OCI-LY3 (cell line): ENCODE measurements at regions not wholly inside any gene's neighbourhood (a gene's known extent, or its start where the extent isn't known, plus 50 kb on each side); places are given as distances from the start of the nearest gene placed in this dataset.

ENCODE experiments used
- H2AFZ ChIP-seq: fragments of 200-600, 300-600 bp; shearing (Covaris generic); 2 replicates; pipeline ENCODE4 v1.6.0; 2014; ENCODE audit warnings: antibody characterized with exemption, low read depth, low read length
- H3K27ac ChIP-seq: fragments of 200-600, 300-600 bp; sonication (generic); 2 replicates; pipeline ENCODE4 v1.5.1; 2014; ENCODE audit warnings: mild to moderate bottlenecking, low read length, moderate library complexity, mixed read lengths
- H3K27me3 ChIP-seq: fragments of 200-600, 300-600 bp; sonication (generic); 2 replicates; pipeline ENCODE4 v1.6.1; 2014; ENCODE audit warnings: low read depth, low read length, mixed read lengths
- H3K36me3 ChIP-seq: fragments of 200-600, 300-600 bp; sonication (generic); replicated peaks from 2 replicates; pipeline ENCODE3; 2014; ENCODE audit warnings: low read depth, low read length, mixed read lengths
- H3K4me1 ChIP-seq: fragments of 300-600, 200-600 bp; sonication (generic); 2 replicates; pipeline ENCODE4 v1.6.1; 2014; ENCODE audit warnings: low read length, mixed read lengths
- H3K4me2 ChIP-seq: fragments of 200-600, 300-600 bp; sonication (generic); 2 replicates; pipeline ENCODE4 v1.6.1; 2014; ENCODE audit warnings: low read length, mixed read lengths
- H3K4me3 ChIP-seq: fragments of 300-600, 200-600 bp; sonication (generic); 2 replicates; pipeline ENCODE4 v1.5.1; 2014; ENCODE audit warnings: antibody characterized with exemption, mild to moderate bottlenecking, low read length, moderate library complexity
- H3K79me2 ChIP-seq: fragments of 300-600, 200-600 bp; shearing (Covaris generic); 2 replicates; pipeline ENCODE4 v1.6.1; 2014; ENCODE audit warnings: mild to moderate bottlenecking, low read length, mixed read lengths
- H3K9ac ChIP-seq: fragments of 300-600, 200-600 bp; shearing (Covaris generic); 2 replicates; pipeline ENCODE4 v1.6.0; 2014; ENCODE audit warnings: mild to moderate bottlenecking, low read length, moderate library complexity
- H3K9me3 ChIP-seq: fragments of 200-600, 300-600 bp; shearing (Covaris generic); 2 replicates; pipeline ENCODE4 v1.6.1; 2014; ENCODE audit warnings: low read length, mixed read lengths; ENCODE audit not compliant: insufficient read depth
- H4K20me1 ChIP-seq: fragments of 200-600, 300-600 bp; sonication (generic); 2 replicates; pipeline ENCODE4 v1.6.1; 2016; ENCODE audit warnings: low read length, mixed read lengths; ENCODE audit not compliant: insufficient read depth
- EZH2phosphoT487 ChIP-seq: fragments of 200-600 bp; shearing (Covaris generic); IDR thresholded peaks from 2 replicates; pipeline ENCODE4 v1.6.1; 2018; ENCODE audit warnings: antibody characterized with exemption, mixed run types, low read depth
- TF ChIP-seq, protein P1 (sequence below): fragments of 200-600, 300-600 bp; sonication (generic); IDR thresholded peaks from 2 replicates; pipeline ENCODE4 v1.5.1; 2014; ENCODE audit warnings: antibody characterized with exemption, low read length, low read depth

- Histone ChIP-seq H3K9ac (no peak overlapping the region), H3K27ac (no peak overlapping the region), H3K79me2 (no peaks in the 10 kb centered on the region), H3K36me3 (no peaks in the 10 kb centered on the region), H3K9me3 (no peaks in the 10 kb centered on the region), H3K4me1 (peaks cover 15% of the 10 kb centered on the region), H4K20me1 (no peaks in the 10 kb centered on the region), H3K4me2 (no peak overlapping the region), H3K4me3 (no peak overlapping the region), H2AFZ (no peak overlapping the region), H3K27me3 (peaks cover 12% of the 10 kb centered on the region; the same call in 1 of the 2 replicates)
- TF ChIP-seq, protein P1, sequence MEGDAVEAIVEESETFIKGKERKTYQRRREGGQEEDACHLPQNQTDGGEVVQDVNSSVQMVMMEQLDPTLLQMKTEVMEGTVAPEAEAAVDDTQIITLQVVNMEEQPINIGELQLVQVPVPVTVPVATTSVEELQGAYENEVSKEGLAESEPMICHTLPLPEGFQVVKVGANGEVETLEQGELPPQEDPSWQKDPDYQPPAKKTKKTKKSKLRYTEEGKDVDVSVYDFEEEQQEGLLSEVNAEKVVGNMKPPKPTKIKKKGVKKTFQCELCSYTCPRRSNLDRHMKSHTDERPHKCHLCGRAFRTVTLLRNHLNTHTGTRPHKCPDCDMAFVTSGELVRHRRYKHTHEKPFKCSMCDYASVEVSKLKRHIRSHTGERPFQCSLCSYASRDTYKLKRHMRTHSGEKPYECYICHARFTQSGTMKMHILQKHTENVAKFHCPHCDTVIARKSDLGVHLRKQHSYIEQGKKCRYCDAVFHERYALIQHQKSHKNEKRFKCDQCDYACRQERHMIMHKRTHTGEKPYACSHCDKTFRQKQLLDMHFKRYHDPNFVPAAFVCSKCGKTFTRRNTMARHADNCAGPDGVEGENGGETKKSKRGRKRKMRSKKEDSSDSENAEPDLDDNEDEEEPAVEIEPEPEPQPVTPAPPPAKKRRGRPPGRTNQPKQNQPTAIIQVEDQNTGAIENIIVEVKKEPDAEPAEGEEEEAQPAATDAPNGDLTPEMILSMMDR: no peak
- no peak for TF ChIP-seq EZH2phosphoT487
These were observed 165.1 kb upstream of the SYNDIG1 start for GRCh38 chr20:24304291-24304690.

DNA sequence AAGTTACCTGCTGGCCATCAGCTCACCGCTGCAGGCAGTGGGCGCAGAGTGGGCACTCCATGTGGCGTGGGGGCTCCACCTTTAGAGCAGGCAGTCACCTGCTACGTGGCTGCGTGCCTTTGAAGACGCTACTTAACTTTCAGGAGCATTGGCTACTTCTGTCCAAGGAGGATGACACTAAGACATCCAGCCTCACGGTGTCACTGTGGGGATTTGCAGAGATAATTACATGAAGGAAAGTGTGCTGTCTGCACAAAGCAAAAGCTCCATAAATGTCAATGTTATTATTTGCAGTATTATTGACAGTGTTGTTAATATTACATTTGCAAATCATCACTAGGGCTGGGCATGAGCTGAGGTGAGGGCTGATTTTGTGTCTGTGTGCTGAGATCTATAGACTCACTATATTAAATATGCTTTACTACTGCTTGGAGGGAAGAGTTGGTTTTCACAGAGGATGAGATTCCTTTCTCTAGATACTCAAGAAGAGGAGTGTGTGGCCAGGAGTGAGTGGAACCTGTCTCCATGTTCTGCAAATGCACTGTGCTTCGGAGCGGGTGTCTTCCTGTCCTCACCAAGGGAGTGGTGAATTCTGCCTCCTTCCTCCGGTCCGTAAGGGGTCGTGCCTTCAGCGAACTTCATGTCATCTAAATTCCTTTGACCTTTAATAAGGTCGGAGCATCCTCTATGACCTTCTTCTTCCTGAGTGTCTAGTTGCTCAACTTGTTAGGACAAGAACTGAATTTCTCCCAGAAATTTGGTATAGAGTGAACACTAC is 165.8 kb upstream of the SYNDIG1 start:
- Histone ChIP-seq H2AFZ (no peak overlapping the region), H3K4me3 (no peak overlapping the region), H4K20me1 (no peaks in the 10 kb centered on the region), H3K9me3 (no peaks in the 10 kb centered on the region), H3K4me1 (peaks cover 15% of the 10 kb centered on the region), H3K36me3 (no peaks in the 10 kb centered on the region), H3K9ac (no peak overlapping the region), H3K27me3 (peaks cover 9% of the 10 kb centered on the region; the same call in 1 of the 2 replicates), H3K79me2 (no peaks in the 10 kb centered on the region), H3K27ac (no peak overlapping the region), H3K4me2 (0 out of 2 replicates have a peak overlapping the region, but pooled peaks have one; percentile 10)
- TF ChIP-seq EZH2phosphoT487: no peak
- TF ChIP-seq, protein P1: peak; percentile 63

GRCh38 chr20:24297993-24298392 is 171.4 kb upstream of the SYNDIG1 start:
- Histone ChIP-seq H4K20me1 (no peaks in the 10 kb centered on the region), H3K27me3 (0 out of 2 replicates have a peak, but pooled peaks cover 3% of the 10 kb centered on the region), H3K36me3 (no peaks in the 10 kb centered on the region), H3K4me2 (no peak overlapping the region), H3K9ac (no peak overlapping the region), H2AFZ (no peak overlapping the region), H3K9me3 (no peaks in the 10 kb centered on the region), H3K79me2 (no peaks in the 10 kb centered on the region), H3K27ac (no peak overlapping the region), H3K4me3 (no peak overlapping the region), H3K4me1 (peaks cover 15% of the 10 kb centered on the region)
- TF ChIP-seq, protein P1: no peak
- no peak for TF ChIP-seq EZH2phosphoT487

DNA sequence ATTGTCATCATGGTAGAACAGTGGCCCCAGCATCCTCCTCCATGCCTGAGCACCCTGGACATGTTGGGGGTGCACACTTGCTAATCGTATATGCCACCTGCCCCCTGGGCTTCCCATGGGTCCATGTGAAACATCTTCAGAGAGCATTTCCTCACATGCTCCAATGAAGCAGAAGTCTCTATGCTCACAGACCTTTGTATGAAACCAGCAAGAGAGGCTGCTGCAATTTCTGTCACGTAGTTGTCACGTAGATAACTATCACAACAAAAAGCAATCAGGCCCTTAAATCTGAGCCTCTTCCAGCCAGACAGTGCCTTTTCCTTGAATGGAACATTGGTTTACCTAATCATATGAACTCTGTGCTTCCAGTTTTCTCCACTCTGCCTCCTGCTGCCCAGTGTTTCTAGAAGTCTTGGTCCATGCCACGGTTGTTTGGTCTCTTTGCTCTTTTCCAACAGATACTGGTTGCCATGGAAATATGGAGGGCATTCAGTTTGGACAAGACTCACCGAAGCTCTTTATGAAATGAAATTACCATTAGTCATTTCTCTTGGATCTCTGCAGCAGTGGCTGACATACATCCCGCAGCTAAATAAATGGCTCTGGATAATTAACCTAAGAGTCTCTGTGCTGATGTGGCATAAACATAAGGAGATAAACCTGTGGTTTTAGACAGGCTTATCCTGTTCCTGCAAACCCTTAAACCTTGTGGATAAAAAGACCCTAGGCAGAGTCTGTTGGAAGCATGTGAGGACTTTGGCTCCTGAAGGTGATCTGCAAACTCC is 172.8 kb upstream of the SYNDIG1 start:
- 0 out of 2 replicates have a peak, but pooled peaks cover 3% of the 10 kb centered on the region for H3K27me3 ChIP-seq
- H3K4me3 ChIP-seq: 0 out of 2 replicates have a peak overlapping the region, but pooled peaks have one; percentile 3
- H3K9me3 ChIP-seq: no peaks in the 10 kb centered on the region
- H3K9ac ChIP-seq: no peak overlapping the region
- peak overlapping the region; percentile 47 for H2AFZ ChIP-seq
- peaks cover 15% of the 10 kb centered on the region for H3K4me1 ChIP-seq
- H3K27ac ChIP-seq: no peak overlapping the region
- TF ChIP-seq EZH2phosphoT487: no peak
- TF ChIP-seq, protein P1: 0 out of 2 replicates have a peak, but pooled peaks have one; percentile 6
- H4K20me1 ChIP-seq: no peaks in the 10 kb centered on the region
- H3K36me3 ChIP-seq: no peaks in the 10 kb centered on the region
- H3K79me2 ChIP-seq: no peaks in the 10 kb centered on the region
- H3K4me2 ChIP-seq: peak overlapping the region; percentile 52
